ENCODE measurements at regions not wholly inside any gene's neighbourhood (a gene's known extent, or its start where the extent isn't known, plus 50 kb on each side); places are given as distances from the start of the nearest gene placed in this dataset.
"Not testable (repeated sequence)": the region's sequence is repeated elsewhere in the genome, so short reads cannot be mapped to it uniquely, and the experiment has no call there.

DNA sequence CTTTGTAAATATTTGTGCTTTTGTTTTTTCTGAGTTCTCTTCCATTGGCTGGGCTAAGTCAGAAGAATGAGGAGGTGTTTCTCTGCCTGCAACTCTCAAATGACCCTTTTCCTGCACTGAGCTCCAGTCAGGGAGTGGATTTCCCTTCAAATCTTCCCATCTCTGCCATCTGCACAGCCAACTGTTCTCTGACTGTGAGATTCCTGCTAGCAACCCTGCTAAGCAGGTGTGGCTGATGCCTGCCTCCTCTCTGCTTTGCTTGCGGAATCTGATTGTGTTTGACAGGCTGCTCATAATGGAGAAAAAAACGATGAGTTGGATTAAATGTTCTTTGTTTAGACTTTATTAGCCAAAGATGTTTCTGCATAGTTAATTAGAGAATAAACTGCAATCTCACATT lies 519.8 kb downstream of the TMEM114 start:
- ChIA-PET POLR2A (no interaction called here), CTCF (no interaction called here)
- no peak overlapping the region for H3K4me3 ChIP-seq (ENCODE audit: low read depth, low read length)
- no peak for DNase-seq (ENCODE audit: low read depth, low spot score)
- TF ChIP-seq, protein P1, sequence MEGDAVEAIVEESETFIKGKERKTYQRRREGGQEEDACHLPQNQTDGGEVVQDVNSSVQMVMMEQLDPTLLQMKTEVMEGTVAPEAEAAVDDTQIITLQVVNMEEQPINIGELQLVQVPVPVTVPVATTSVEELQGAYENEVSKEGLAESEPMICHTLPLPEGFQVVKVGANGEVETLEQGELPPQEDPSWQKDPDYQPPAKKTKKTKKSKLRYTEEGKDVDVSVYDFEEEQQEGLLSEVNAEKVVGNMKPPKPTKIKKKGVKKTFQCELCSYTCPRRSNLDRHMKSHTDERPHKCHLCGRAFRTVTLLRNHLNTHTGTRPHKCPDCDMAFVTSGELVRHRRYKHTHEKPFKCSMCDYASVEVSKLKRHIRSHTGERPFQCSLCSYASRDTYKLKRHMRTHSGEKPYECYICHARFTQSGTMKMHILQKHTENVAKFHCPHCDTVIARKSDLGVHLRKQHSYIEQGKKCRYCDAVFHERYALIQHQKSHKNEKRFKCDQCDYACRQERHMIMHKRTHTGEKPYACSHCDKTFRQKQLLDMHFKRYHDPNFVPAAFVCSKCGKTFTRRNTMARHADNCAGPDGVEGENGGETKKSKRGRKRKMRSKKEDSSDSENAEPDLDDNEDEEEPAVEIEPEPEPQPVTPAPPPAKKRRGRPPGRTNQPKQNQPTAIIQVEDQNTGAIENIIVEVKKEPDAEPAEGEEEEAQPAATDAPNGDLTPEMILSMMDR (IDR thresholded peaks at IDR 0.05; ENCODE audit: insufficient read depth, low read length, missing control alignments), result no peak

DNA sequence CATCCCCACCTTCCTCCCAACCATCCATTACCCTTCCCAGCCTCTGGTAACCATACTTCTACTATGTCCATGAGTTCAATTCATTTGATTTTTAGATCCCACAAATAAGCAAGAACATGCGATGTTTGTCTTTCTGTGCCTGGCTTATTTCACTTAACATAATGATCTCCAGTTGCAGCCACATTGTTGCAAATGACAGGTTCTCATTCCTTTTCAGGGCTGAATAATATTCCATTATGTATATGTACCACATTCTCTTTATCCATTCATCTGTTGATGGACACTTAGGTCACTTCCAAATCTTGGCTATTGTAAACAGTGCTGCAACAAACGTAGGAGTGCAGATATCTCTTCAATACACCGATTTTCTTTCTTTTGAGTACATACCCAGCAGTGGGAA lies 522.1 kb downstream of the TMEM114 start:
- DNase-seq (ENCODE audit: low read depth, low spot score); CTCF ChIA-PET; H3K4me3 ChIP-seq (ENCODE audit: low read depth, low read length); POLR2A ChIA-PET: not testable (repeated sequence)

DNA sequence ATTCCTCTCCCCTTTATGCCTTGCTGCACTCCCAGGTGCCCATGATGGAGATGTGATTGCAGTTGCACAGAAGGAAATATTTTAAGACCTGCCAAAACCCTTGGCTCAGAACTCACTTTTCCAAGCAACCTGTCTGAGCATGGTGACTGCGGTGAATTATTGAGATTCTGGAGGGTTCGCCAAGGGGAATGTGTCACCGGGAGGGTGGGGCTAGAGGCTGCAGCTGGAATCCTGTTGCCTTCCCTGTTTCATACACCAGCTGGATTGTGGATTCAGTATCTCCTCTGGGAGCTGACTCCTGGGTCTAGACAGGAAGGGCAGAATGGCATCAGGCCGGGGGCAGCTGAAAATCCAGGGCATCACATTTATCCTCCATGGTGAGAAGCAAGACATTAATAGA lies 527.2 kb downstream of the TMEM114 start:
- TF ChIP-seq, protein P1 (IDR thresholded peaks at IDR 0.05; ENCODE audit: insufficient read depth, low read length, missing control alignments), result no peak
- CTCF ChIA-PET, result no interaction called here

DNA sequence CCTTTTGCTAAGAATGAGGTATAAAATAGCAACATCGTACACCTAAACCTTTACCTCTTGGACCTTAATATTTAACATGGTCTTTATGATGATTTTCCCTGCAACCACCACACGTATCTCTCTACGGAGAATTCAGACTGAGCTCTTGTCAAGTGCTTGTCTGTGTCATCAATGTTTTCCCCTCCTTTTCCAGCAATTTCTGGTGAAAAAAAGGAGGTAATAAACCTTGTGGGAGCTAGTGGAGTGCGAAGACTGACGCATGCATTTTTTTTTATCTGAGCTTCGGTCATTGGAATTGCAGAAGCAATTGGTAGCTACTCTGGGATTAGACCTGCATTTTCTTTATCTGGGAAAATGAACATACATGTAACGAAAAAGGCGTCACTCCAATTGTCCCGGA lies 527.6 kb downstream of the TMEM114 start:
- DNase-seq (ENCODE audit: low read depth, low spot score), result no peak
- TF ChIP-seq, protein P1 (IDR thresholded peaks at IDR 0.05; ENCODE audit: insufficient read depth, low read length, missing control alignments), result no peak
- POLR2A ChIA-PET, result no interaction called here
- CTCF ChIA-PET, result no interaction called here
- H3K4me3 ChIP-seq (ENCODE audit: low read depth, low read length), result no peak overlapping the region

More for the DNA sequence above, 527.2 kb downstream of the TMEM114 start:
- H3K4me3 ChIP-seq (ENCODE audit: low read depth, low read length), result no peak overlapping the region
- DNase-seq (ENCODE audit: low read depth, low spot score), result no peak
- POLR2A ChIA-PET, result no interaction called here

DNA sequence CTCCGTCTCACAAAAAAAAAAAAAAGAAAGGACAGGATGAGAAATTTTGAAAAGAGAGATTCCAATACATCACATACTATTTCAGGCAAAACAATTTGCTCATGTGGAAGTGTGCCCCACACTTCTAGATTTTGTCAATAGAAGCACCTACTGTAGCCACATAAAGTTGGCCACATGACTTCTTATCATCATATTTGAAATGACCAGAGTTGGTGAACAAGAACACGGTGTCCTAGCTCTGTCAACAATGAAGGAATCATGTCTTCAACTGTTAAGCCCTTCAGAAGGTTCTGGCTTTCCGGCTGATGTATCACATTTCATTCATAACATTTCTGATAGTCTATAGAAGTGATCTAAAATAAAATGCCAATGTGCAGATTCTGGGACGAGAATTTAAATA lies 534.5 kb downstream of the TMEM114 start:
- DNase-seq (ENCODE audit: low read depth, low spot score), result no peak
- H3K4me3 ChIP-seq (ENCODE audit: low read depth, low read length), result no peak overlapping the region
- CTCF ChIA-PET, result no interaction called here
- POLR2A ChIA-PET, result no interaction called here
- TF ChIP-seq, protein P1 (IDR thresholded peaks at IDR 0.05; ENCODE audit: insufficient read depth, low read length, missing control alignments), result no peak

DNA sequence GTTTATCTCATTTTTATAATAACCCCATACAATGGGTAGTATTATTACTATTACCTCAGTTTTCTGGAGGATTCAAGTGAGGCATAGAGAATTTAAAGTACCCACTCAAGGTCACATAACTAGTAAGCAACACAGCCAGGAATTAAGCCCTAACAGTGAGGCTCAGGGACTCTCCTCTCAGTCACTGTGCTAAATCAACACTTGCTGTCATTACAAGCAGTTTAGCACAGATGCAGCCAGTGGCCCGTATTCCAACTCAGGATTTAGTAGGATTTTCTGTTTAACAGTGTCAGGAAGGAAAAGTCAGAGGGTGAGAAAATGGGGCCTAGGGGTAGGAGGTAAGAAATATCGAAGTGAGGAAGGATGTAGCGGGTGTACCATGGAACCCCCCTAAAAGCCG lies 536.9 kb downstream of the TMEM114 start:
- no peak overlapping the region for H3K4me3 ChIP-seq (ENCODE audit: low read depth, low read length)
- CTCF ChIA-PET, result no interaction called here
- TF ChIP-seq, protein P1 (IDR thresholded peaks at IDR 0.05; ENCODE audit: insufficient read depth, low read length, missing control alignments), result no peak
- POLR2A ChIA-PET, result no interaction called here
- no peak for DNase-seq (ENCODE audit: low read depth, low spot score)

DNA sequence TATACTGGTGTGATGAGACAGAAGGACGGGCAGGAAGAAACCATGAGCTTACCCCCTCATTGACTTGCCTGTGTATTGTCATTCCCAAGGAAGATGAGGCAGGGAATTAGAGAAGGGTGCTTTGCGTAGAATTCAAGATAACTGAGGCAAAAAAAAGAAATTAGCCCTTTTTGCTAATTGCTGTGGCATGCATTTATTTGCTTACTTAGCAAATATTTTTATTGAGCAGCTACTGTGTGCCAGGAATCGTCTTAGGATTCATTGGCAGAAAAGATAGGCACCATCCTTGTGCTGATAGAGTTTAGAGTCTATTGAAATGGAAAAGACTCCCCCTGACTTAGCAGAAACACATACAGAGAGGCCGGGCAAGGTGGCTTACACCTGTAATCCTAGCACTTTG lies 541.9 kb downstream of the TMEM114 start:
- DNase-seq (ENCODE audit: low read depth, low spot score), result no peak
- TF ChIP-seq, protein P1 (IDR thresholded peaks at IDR 0.05; ENCODE audit: insufficient read depth, low read length, missing control alignments), result no peak
- ChIA-PET CTCF (no interaction called here), POLR2A (no interaction called here)
- H3K4me3 ChIP-seq (ENCODE audit: low read depth, low read length), result no peak overlapping the region

Measured in AG04449 (cell line).